Prostate gland (tissue), 2 donors: ENCODE measurements at regions not wholly inside any gene's neighbourhood (a gene's known extent, or its start where the extent isn't known, plus 50 kb on each side); places are given as distances from the start of the nearest gene placed in this dataset.
"Not testable (repeated sequence)": the region's sequence is repeated elsewhere in the genome, so short reads cannot be mapped to it uniquely, and the experiment has no call there.

Source experiments
- POLR2A ChIP-seq: fragments of 450-650 bp; IDR thresholded peaks from one replicate; pipeline ENCODE4 v1.6.1; 2016; ENCODE audit warnings: antibody characterized with exemption, mild to moderate bottlenecking
- TF ChIP-seq, protein P1 (sequence below), 4 experiments: fragments of 200-600 bp in 2 of 4; fragments of 450-650 bp in 2 of 4; sonication (generic) in 2 of 4; IDR thresholded peaks; 1 replicate in 3 of 4; 2 replicates in 1 of 4; pipeline ENCODE4 v1.5.1; 2016 to 2019; ENCODE audit warnings: antibody characterized with exemption in 4 of 4, mild to moderate bottlenecking in 2 of 4, moderate library complexity in 2 of 4

DNA sequence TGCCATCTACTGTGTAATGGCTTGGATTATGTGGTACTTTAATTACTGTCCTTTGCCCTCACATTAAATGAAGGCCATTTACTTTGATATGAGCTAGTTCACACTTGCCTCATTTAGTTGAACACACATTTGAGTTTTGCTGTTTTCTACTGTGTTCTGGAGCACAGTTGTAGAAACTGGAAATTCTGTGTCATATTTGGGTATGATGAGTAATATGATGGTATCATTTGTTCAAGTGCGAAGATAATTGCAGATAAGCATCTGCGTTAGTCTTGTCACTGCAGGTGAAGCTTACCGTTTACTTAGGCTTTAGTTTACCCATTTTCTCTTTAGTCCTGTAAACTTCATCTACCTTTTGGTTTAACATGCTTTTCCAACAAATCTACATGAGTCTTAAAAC, 183.9 kb downstream of the OR4M2 start:
- TF ChIP-seq, protein P1, sequence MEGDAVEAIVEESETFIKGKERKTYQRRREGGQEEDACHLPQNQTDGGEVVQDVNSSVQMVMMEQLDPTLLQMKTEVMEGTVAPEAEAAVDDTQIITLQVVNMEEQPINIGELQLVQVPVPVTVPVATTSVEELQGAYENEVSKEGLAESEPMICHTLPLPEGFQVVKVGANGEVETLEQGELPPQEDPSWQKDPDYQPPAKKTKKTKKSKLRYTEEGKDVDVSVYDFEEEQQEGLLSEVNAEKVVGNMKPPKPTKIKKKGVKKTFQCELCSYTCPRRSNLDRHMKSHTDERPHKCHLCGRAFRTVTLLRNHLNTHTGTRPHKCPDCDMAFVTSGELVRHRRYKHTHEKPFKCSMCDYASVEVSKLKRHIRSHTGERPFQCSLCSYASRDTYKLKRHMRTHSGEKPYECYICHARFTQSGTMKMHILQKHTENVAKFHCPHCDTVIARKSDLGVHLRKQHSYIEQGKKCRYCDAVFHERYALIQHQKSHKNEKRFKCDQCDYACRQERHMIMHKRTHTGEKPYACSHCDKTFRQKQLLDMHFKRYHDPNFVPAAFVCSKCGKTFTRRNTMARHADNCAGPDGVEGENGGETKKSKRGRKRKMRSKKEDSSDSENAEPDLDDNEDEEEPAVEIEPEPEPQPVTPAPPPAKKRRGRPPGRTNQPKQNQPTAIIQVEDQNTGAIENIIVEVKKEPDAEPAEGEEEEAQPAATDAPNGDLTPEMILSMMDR (IDR thresholded peaks at IDR 0.05), result not testable (repeated sequence)
- not testable (repeated sequence) for TF ChIP-seq POLR2A
